Esophagus muscularis mucosa (tissue), 4 donors: ENCODE measurements at regions not wholly inside any gene's neighbourhood (a gene's known extent, or its start where the extent isn't known, plus 50 kb on each side); places are given as distances from the start of the nearest gene placed in this dataset.

Experiments
- DNase-seq: peaks from one replicate; pipeline ENCODE4 v3.0.0-alpha.2; 2017; ENCODE audit errors: extremely low spot score
- H3K27ac ChIP-seq, 4 donors: fragments of 200-600 bp; sonication (generic); replicated peaks in 1 of 4; 1 replicate in 3 of 4; 2 replicates in 1 of 4; pipeline ENCODE4 v1.5.1; 2016 to 2019; ENCODE audit warnings: mild to moderate bottlenecking in 1 of 4
- H3K27me3 ChIP-seq, 4 donors: fragments of 200-600 bp; sonication (generic); one replicate each; pipeline versions ENCODE4 v1.5.1 to v1.6.0; 2016 to 2019
- H3K36me3 ChIP-seq, 4 donors: fragments of 200-600 bp; sonication (generic); one replicate each; pipeline ENCODE4 v1.5.1; 2016 to 2019
- H3K4me1 ChIP-seq, 4 donors: fragments of 200-600 bp; sonication (generic); one replicate each; pipeline ENCODE4 v1.5.1; 2016 to 2019
- H3K4me3 ChIP-seq, 4 donors: fragments of 200-600 bp; sonication (generic); 1 replicate in 2 of 4; 2 replicates in 2 of 4; pipeline ENCODE4 v1.5.1; 2016 to 2019; ENCODE audit warnings: mild to moderate bottlenecking in 4 of 4, moderate library complexity in 1 of 4
- H3K9me3 ChIP-seq, 4 donors: fragments of 200-600 bp; sonication (generic); 1 replicate in 3 of 4; 2 replicates in 1 of 4; pipeline ENCODE4 v1.5.1; 2016 to 2019
- EP300 ChIP-seq: sonication (generic); formaldehyde crosslinking; IDR thresholded peaks from one replicate; pipeline ENCODE4 v1.6.1; 2017; ENCODE audit warnings: antibody characterized with exemption
- POLR2A ChIP-seq: fragments of 450-650 bp; IDR thresholded peaks from one replicate; pipeline ENCODE4 v1.6.1; 2017; ENCODE audit warnings: antibody characterized with exemption, moderate library complexity, mild to moderate bottlenecking, low read depth
- POLR2AphosphoS5 ChIP-seq, 2 donors: sonication (generic); formaldehyde crosslinking; IDR thresholded peaks; one replicate each; pipeline ENCODE4 v1.6.1; 2017; ENCODE audit warnings: antibody characterized with exemption in 2 of 2
- WGBS: methylation state at CpG from one replicate; pipeline ENCODE4 v1.1.5; 2018; 5-methylcytosine and 5-hydroxymethylcytosine counted together
- intact Hi-C: fragments of 100-400 bp; cut with DNase I; formaldehyde crosslinking; loops from one replicate; pipeline ENCODE4 v1.15.1; 2023
- TF ChIP-seq, protein P1 (sequence below), 3 experiments: fragments of 200-600 bp in 2 of 3; fragments of 450-650 bp in 1 of 3; sonication (generic) in 2 of 3; IDR thresholded peaks; one replicate each; pipeline ENCODE4 v1.5.1; 2017 to 2019; ENCODE audit warnings: antibody characterized with exemption in 3 of 3, mild to moderate bottlenecking in 2 of 3, moderate library complexity in 1 of 3

DNA sequence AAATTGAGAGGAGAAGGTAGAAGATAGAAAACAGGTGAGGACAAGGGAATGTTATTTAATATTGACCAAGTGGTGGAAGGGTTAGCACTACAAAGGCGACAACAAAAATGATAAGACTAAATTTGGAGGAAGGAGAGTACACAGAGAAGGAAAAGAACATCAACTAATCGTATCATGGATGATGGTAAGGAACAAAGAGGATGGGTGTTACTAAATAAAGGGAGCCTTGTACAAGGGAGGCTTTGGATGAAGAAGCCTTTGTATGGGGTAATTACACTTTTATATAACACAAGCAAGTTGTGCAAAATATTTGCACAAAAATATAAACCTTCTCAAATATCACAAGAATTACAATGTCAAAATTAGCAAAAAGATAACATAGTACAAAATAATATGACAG, 125.7 kb downstream of the ZNF608 start:
- no peaks in the 10 kb centered on the region for H3K4me1 ChIP-seq
- H3K9me3 ChIP-seq = no peaks in the 10 kb centered on the region
- no peak overlapping the region for H3K4me3 ChIP-seq
- intact Hi-C loops = no loop called here
- no peak overlapping the region for H3K27ac ChIP-seq
- no peaks in the 10 kb centered on the region for H3K27me3 ChIP-seq
- TF ChIP-seq, protein P1, sequence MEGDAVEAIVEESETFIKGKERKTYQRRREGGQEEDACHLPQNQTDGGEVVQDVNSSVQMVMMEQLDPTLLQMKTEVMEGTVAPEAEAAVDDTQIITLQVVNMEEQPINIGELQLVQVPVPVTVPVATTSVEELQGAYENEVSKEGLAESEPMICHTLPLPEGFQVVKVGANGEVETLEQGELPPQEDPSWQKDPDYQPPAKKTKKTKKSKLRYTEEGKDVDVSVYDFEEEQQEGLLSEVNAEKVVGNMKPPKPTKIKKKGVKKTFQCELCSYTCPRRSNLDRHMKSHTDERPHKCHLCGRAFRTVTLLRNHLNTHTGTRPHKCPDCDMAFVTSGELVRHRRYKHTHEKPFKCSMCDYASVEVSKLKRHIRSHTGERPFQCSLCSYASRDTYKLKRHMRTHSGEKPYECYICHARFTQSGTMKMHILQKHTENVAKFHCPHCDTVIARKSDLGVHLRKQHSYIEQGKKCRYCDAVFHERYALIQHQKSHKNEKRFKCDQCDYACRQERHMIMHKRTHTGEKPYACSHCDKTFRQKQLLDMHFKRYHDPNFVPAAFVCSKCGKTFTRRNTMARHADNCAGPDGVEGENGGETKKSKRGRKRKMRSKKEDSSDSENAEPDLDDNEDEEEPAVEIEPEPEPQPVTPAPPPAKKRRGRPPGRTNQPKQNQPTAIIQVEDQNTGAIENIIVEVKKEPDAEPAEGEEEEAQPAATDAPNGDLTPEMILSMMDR (IDR thresholded peaks at IDR 0.05) = no peak
- no peak for TF ChIP-seq POLR2AphosphoS5 (IDR thresholded peaks at IDR 0.05)
- TF ChIP-seq EP300 = no peak
- TF ChIP-seq POLR2A = no peak
- no peak for DNase-seq
- 90% methylated on average over 2 of the region's 2 CpGs for WGBS
- no peaks in the 10 kb centered on the region for H3K36me3 ChIP-seq

- DNase-seq = no peak
- 97% methylated on average over 4 of the region's 4 CpGs for WGBS
Measured at GRCh38 chr5:124619121-124619520, 127.3 kb downstream of the ZNF608 start.

GRCh38 chr5:124617787-124618186, 128.7 kb downstream of the ZNF608 start:
- WGBS = 100% methylated on average over 1 of the region's 1 CpG
- H3K9me3 ChIP-seq = no peaks in the 10 kb centered on the region
- intact Hi-C loops = no loop called here
- DNase-seq = no peak
- H3K36me3 ChIP-seq = no peaks in the 10 kb centered on the region
- no peak overlapping the region for H3K4me3 ChIP-seq
- no peaks in the 10 kb centered on the region for H3K4me1 ChIP-seq
- no peaks in the 10 kb centered on the region for H3K27me3 ChIP-seq
- H3K27ac ChIP-seq = no peak overlapping the region
- TF ChIP-seq EP300 (no peak), POLR2AphosphoS5 (IDR thresholded peaks at IDR 0.05) (no peak), POLR2A (no peak)
- TF ChIP-seq, protein P1 (IDR thresholded peaks at IDR 0.05) = no peak

More at GRCh38 chr5:124619121-124619520, 127.3 kb downstream of the ZNF608 start:
- Histone ChIP-seq H3K36me3 (no peaks in the 10 kb centered on the region), H3K27me3 (no peaks in the 10 kb centered on the region), H3K4me3 (no peak overlapping the region), H3K9me3 (no peaks in the 10 kb centered on the region), H3K27ac (no peak overlapping the region), H3K4me1 (no peaks in the 10 kb centered on the region)
- TF ChIP-seq, protein P1 (IDR thresholded peaks at IDR 0.05) = no peak
- TF ChIP-seq POLR2AphosphoS5 (IDR thresholded peaks at IDR 0.05) = no peak
- TF ChIP-seq EP300 = no peak
- no peak for TF ChIP-seq POLR2A
- intact Hi-C loops = no loop called here

GRCh38 chr5:124614836-124615385, 131.5 kb downstream of the ZNF608 start:
- no peak for TF ChIP-seq POLR2AphosphoS5 (IDR thresholded peaks at IDR 0.05)
- TF ChIP-seq EP300 = no peak
- TF ChIP-seq POLR2A = no peak
- TF ChIP-seq, protein P1 (IDR thresholded peaks at IDR 0.05) = no peak
- intact Hi-C loops = no loop called here
- WGBS = 90% methylated on average over 2 of the region's 2 CpGs

DNA sequence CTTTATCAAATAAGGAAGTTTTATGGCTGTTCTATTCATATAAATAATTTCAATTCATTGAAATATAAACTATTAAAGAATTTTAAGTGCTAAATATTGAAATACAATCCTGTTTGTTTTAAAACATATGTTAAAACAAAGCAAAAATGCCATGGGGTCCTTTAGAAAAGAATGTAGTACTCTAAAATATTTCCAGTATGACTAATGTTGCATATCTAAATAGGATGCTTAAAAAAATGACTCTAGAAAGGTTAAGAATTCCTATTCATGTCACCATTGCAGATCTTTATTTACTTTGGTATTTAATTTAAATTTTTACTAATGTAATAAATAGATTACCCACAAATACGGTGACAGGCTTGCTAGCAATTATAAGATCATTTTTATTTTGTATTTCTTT, 132.3 kb downstream of the ZNF608 start:
- DNase-seq = no peak
- H3K9me3 ChIP-seq = no peaks in the 10 kb centered on the region
- intact Hi-C loops = no loop called here
- TF ChIP-seq POLR2A (no peak), EP300 (no peak), POLR2AphosphoS5 (IDR thresholded peaks at IDR 0.05) (no peak)
- TF ChIP-seq, protein P1 (IDR thresholded peaks at IDR 0.05) = no peak
- no peaks in the 10 kb centered on the region for H3K4me1 ChIP-seq
- no peak overlapping the region for H3K27ac ChIP-seq
- H3K27me3 ChIP-seq = no peaks in the 10 kb centered on the region
- H3K36me3 ChIP-seq = no peaks in the 10 kb centered on the region
- no peak overlapping the region for H3K4me3 ChIP-seq
- WGBS = 97% methylated on average over 1 of the region's 1 CpG

More at GRCh38 chr5:124614836-124615385, 131.5 kb downstream of the ZNF608 start:
- no peaks in the 10 kb centered on the region for H3K4me1 ChIP-seq
- H3K27me3 ChIP-seq = no peaks in the 10 kb centered on the region
- H3K27ac ChIP-seq = no peak overlapping the region
- no peaks in the 10 kb centered on the region for H3K9me3 ChIP-seq
- no peak for DNase-seq
- no peaks in the 10 kb centered on the region for H3K36me3 ChIP-seq
- H3K4me3 ChIP-seq = no peak overlapping the region
